Fibroblast of the aortic adventitia (primary cell): ENCODE measurements at regions not wholly inside any gene's neighbourhood (a gene's known extent, or its start where the extent isn't known, plus 50 kb on each side); places are given as distances from the start of the nearest gene placed in this dataset.

Experiments used
- DNase-seq: peaks from one replicate; pipeline ENCODE4 v3.0.0-alpha.2; 2010; ENCODE audit warnings: low read depth
- H3K4me3 ChIP-seq: 2 replicates; pipeline ENCODE4 v1.5.1; 2011; ENCODE audit warnings: low read depth, mild to moderate bottlenecking, control low read depth, low read length, moderate library complexity
- TF ChIP-seq, protein P1 (sequence below): IDR thresholded peaks from 2 replicates; pipeline ENCODE4 v1.5.1; 2011; ENCODE audit warnings: mild to moderate bottlenecking, low read length, control low read depth, inconsistent platforms; ENCODE audit not compliant: insufficient read depth

DNA sequence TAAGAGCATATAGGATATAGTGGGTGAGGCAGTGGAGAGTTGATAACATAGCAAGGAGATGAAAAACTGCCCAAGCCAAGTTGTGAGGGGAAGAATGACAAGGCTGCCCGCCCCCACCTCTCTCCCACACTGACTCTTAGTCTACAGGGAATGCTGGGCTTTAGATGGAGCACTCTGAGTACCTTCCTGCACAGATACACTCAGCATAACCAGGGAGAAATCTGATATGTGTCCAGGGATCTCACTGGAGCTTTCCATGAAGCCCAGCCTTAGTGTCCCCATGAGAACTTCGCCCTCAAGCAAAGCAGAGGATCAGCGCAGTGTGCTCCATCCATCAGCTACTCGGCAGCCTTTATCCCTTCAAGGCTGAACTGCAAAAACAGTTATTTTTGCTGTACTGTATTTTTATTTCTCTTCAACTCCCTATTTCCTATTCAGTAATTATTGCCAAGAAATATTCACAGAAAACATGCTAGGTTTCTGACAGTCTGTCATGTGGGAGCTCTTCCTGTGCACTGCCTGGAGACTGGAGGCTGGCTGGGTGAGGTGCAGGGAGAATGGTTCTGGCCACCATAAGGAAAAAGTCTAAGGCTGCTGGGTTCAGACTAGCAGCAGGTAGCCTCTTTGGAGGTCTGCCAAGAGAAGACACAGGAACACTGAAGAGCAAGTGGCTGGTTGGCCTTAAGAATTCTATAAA, 475.2 kb upstream of the PPP2R3A start:
- TF ChIP-seq, protein P1, sequence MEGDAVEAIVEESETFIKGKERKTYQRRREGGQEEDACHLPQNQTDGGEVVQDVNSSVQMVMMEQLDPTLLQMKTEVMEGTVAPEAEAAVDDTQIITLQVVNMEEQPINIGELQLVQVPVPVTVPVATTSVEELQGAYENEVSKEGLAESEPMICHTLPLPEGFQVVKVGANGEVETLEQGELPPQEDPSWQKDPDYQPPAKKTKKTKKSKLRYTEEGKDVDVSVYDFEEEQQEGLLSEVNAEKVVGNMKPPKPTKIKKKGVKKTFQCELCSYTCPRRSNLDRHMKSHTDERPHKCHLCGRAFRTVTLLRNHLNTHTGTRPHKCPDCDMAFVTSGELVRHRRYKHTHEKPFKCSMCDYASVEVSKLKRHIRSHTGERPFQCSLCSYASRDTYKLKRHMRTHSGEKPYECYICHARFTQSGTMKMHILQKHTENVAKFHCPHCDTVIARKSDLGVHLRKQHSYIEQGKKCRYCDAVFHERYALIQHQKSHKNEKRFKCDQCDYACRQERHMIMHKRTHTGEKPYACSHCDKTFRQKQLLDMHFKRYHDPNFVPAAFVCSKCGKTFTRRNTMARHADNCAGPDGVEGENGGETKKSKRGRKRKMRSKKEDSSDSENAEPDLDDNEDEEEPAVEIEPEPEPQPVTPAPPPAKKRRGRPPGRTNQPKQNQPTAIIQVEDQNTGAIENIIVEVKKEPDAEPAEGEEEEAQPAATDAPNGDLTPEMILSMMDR: no peak
- DNase-seq: no peak
- H3K4me3 ChIP-seq: no peak overlapping the region

DNA sequence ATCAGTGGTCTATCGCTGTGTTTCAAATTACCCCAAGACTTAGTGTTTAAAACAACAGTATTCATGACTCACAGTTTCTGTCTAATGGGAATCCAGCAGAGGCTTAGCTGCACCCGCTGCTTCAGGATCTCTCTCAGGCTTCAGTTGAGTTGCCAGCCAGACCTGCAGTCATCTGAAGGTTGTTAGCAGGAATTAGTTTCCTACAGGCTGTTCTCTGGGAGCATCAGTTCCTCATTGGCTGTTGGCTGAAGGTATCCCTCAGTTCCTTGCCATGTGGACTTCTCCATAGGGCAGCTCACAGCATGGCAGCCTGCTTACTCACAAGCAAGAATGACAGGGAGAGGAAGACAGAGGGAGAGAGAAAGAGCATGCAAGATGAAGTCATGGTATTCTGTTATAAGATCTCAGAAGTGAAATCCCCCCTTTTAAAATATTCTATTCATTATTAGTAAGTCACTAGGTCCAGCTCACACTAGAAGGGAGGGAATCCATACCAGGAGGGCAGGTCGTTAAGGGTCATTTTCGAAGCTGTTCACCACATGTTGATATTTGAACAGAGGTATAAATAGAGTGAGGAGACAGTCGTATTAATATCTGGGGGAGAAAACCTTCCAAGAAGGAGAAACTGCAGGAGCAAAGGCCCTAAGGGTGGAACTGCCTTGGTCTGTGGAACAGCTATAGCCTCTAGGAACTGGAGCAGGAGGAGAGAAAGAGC, 473.9 kb upstream of the PPP2R3A start:
- no peak overlapping the region for H3K4me3 ChIP-seq
- TF ChIP-seq, protein P1: no peak
- no peak for DNase-seq

DNA sequence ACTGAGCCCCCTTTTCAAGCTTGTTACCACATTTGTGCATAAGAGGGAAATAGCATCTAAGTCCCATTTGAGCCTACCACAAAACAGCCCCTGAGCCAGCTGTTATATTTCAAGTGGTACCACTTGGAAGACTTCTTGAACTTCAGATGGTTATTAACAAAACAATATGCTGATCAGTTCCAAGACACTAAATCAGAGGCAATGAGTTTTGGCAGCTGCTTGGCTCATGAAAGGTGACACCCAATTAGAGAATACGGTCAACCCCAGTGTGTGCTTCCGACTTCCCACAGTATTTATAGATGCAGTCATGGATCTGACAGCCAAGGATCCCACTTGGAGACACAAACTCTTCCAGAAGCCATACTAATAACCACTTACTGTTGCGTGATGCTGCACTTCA, 469.6 kb upstream of the PPP2R3A start:
- no peak for DNase-seq
- TF ChIP-seq, protein P1: no peak

DNA sequence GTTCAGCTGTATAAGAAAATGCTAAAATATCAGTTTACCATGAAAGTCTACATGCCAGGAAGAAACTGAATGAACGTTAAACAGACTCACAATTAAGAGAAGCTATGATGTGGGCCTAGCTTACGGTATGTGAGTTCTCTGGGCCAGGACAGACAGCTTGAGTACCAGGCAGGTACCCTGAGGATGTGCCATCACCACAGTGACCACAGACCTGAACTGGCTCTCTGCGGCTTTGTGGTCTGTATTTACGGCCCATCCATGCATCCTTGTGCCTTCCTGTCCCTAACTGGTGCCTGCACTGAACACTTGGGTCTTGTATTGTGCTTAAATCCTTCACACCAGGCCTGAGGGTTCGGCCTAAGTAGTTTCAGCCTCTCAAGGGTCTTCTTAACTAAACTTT, 467.5 kb upstream of the PPP2R3A start:
- no peak overlapping the region for H3K4me3 ChIP-seq
- TF ChIP-seq, protein P1: no peak
- no peak for DNase-seq

More for the DNA sequence above, 469.6 kb upstream of the PPP2R3A start:
- H3K4me3 ChIP-seq: no peak overlapping the region

DNA sequence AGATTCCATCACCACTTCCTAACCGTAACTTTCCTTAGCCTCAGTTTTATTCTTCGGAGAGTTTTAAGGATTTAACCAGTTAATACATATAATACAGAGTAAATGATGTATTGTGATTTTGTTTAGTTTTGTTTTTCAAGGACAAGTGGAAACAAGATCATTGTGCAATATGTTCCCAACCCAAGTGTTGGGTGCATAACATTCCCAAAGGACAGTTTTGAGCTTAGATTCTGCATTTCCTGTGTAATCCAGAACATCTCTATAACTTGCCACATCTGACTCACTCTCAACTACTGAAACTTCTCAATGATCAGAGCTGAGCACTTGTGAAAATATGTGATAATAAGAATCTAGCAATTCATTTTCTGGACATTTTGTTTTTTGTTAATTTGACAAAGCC, 466.1 kb upstream of the PPP2R3A start:
- DNase-seq: no peak
- TF ChIP-seq, protein P1: no peak
- no peak overlapping the region for H3K4me3 ChIP-seq

DNA sequence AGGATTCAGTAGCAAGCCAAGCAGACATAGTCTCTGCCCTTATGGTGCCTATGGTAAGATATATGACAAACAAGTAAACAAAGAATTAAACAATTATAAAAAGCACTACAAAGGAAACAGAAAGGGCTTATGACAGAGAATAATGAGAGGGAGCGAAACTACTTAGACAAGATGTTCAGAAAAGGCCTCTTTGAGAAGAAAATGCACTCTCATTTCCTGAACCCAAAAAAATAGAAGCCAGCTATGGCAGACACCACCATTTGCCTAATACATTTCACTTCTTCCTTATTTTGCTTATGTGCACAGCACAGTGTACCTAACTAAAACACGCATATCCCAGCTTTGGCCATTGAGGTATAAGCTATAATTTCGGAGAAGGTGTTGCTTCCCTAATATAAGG, 465.5 kb upstream of the PPP2R3A start:
- no peak for DNase-seq
- TF ChIP-seq, protein P1: no peak
- no peak overlapping the region for H3K4me3 ChIP-seq
